HG03280 (cell line): ENCODE measurements at regions not wholly inside any gene's neighbourhood (a gene's known extent, or its start where the extent isn't known, plus 50 kb on each side); places are given as distances from the start of the nearest gene placed in this dataset.
"Not testable (repeated sequence)": the region's sequence is repeated elsewhere in the genome, so short reads cannot be mapped to it uniquely, and the experiment has no call there.

ENCODE experiments used
- ATAC-seq: cut with Tn5 transposase; IDR thresholded peaks from one replicate; pipeline ENCODE4 v1.9.1; 2021; ENCODE audit warnings: mild to moderate bottlenecking, moderate library complexity; ENCODE audit not compliant: unreplicated experiment

DNA sequence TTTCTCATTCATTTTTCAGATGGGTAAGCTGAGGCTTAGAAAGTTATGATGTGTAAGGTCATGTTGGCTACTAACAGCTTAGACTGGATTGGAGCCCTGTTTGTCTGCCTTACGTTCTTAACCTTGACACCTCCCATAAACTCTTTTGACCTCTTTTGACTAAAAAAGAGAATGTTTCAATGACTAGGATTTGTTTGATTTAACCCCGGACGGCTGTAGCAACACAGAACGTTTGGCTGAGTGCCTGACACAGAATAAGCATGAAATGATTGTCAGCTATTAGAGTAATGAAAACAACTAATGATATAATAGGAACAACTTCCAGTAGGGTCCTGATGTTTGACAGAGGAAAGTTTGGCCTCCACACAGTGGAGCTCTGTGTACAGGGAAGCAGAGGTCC is 83.3 kb upstream of the PDZD8 start:
- no peak for ATAC-seq

DNA sequence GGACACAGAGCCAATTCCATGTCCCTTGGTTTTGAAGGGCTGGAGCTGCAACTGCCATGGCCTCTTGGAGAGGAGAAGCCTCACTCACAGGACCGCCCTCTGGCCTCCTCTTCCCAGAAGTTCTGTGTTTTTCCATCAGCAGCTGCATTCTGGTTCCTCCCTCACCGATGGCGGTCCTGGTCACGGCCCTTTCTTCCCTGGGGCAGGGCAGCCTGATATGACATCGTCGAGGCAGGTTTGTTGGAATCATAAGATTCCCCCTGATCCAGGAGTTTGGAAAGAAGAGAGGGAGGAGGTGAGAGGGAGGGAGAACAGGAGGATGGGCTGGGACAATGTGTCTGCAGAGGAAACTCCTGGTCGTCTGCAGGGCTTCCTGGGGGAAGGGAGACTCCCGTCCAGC is 82.7 kb upstream of the PDZD8 start:
- ATAC-seq: no peak

DNA sequence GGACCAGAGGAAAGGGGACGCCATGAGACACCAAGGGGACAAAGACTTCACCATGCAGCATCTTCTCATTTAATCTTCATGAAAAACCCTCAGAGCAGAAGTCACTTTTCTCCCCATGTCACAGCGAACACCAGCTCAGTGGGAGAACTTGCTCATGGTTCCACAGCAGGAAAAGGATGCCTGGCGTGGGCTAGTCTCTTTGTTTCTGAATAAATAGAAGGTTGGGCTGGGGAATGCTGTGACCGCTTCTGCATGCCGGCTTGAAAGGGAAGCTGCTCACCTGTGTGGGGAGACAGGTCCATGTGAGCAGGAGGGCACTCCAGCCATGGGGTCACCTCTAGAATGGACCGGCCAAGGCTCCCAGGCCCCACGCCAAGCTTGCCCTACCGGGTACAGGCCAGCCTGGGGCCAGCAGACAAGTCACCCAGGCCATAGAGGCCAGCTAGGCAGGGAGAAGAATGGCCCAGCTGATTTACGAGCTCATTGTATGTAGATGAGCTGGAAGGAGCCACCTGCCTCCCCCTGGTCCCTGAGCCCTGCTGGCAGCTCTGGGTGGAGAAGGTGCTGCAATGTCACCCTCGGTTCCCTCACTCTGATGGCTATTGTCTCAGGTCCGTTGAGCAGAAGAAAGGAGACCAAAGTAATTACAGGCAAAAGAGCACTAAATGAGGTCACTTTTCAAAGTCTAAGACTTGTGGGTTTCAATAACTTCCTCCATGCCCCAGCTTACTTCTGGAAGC is 82.0 kb upstream of the PDZD8 start:
- no peak for ATAC-seq

GRCh38 chr10:117455346-117455745 is 80.1 kb upstream of the PDZD8 start:
- ATAC-seq: no peak

DNA sequence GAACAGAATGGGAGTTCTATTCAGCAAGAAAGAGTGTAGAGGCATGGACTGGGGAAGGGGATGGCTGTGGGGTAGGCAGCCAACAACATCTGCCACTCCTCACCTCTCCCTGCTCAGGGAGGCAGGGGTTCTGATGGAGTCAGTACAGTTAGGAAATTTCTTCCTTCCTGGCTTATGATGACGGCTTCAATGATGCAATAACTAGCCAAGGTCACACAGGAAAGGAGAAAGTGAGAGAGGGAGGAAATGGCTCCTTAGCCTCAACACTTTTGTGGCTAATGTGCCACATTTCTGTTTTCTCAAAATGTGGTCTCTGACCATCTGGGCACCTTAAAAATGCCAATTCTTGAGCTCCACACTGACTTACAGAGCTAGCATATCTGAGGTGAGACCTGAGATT is 79.3 kb upstream of the PDZD8 start:
- ATAC-seq: no peak

GRCh38 chr10:117453484-117453883 is 78.2 kb upstream of the PDZD8 start:
- ATAC-seq: not testable (repeated sequence)

DNA sequence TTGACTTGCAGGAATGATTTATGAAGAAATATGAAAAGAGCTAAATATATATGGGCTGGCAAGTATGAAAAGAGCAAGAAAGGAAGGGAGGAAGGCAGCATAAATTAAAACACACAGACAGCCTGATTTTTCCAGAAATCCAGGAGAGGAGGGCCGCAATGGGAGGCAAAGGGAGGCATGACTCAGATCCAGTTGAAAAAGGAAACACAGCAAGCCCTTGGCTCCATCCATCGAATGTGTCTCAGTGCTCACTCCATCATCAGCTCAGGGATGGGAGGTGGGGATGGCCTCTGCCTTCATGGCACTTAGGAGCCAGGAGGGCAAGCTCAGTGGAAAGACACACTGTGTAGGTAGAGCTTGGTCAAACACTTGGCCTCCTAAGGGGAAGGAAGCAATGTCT is 75.7 kb upstream of the PDZD8 start:
- no peak for ATAC-seq

DNA sequence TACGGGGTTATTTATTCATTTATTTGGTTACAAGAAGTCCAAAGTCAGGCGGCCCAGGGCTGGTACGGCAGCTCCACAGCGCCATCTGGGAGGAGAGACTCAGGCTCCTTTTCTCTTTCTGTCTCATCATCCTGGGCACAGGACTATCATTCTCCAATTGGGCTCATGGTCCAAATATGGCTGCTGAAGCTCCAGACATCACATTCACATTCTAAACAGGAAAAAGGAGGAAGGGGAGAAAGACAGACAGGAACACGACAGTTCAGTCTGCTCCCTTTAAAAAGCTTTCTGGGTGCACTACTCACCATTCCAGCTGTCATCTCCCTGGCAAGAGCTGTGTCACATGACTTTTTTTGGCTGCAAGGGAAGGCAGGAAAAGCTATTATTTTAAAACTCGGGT is 74.4 kb upstream of the PDZD8 start:
- no peak for ATAC-seq

- ATAC-seq: no peak
Observed at GRCh38 chr10:117448802-117449201, 73.6 kb upstream of the PDZD8 start.

DNA sequence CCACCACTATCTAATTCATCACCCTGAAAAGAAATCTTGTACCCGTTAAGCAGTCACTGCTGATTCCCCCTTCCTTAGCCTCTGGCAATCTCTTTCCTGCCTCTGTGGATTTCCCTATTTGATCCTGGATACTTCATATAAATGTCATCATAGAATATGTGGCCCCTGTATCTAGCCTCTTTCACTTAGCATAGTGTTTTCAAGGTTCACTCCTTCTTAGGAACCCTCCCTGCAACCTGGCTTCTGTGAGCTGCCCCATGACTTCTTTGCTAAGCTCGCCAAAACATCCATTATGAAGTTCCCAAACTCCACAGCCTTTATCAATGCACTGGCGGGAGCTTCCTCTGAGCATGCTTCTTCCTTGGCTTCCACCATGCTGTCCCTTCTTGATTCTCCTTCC is 70.8 kb upstream of the PDZD8 start:
- ATAC-seq: no peak

- no peak for ATAC-seq
Observed at GRCh38 chr10:117444497-117445040, 69.3 kb upstream of the PDZD8 start.

GRCh38 chr10:117443686-117444041 is 68.4 kb upstream of the PDZD8 start:
- ATAC-seq: no peak

DNA sequence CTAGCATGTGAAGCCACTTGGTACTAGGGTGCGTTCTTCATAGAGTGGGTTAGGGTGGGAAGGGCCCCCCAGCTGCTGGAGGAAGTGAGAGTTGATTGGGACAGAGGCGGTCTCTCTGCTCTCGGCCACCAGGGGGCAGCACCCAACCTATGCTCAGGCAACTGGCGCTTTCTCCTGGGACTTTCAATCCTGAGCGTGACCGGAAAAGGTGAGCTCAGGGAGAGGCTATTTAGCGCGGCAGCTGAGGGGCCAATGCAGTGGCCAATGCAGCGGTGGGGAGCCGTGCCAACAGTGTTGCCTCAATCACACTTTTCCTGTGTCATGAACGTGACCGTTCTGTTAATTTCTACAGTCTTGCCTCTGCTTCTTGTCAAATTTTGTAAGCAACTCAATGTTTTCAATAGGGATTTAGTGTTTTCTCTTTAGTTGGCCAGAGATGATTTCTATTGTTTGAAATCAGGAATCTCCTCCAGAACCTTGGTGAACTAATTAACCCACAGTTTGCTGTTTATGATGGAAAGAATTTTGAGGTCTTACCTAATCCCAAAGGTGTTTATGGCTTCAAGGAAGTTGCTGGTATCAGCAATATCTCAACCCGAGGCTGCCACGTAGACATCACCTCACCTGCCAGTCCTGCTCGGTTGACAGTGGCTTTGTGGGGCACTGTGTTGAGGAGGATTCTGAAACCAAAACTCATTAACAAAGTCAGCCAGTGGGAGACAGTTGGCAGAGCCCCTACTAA is 67.9 kb upstream of the PDZD8 start:
- peak; percentile 61 for ATAC-seq

- ATAC-seq: peak; percentile 20
Observed at GRCh38 chr10:117442521-117442920, 67.3 kb upstream of the PDZD8 start.

DNA sequence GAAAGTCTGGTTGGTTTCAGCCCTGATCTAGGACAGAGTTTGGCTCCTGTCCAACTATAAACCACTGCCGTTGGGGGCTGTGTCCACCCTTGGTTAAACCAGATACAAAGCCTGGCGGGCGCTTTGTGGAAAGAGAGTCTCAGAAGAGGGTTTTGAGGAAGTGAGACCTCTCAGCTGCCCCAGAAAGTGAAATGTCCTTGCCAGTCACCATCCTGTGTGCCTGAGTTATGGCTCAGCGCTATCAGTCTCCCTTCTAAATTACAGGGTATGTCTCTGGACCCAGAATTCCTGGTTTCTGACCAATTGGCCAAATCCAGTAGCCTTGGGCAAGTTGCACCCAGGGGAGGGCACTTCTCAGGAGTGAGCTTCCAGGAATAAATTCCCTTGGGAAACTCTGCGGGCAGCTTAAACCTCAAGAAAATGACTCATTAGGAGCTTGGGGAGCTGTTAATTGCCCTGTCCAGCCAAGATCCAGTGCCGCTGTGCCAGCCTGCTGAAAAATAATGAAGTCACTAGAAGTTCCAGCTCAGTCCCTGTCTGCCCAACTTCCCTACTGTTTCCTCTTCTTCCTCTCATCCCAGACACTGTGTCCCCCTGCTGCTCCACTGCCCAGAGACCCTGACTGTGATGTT is 66.7 kb upstream of the PDZD8 start:
- peak; percentile 58 for ATAC-seq

GRCh38 chr10:117441361-117441760 is 66.1 kb upstream of the PDZD8 start:
- ATAC-seq: no peak

- no peak for ATAC-seq
Observed at GRCh38 chr10:117439243-117439912, 64.1 kb upstream of the PDZD8 start.

GRCh38 chr10:117432866-117433265 is 57.6 kb upstream of the PDZD8 start:
- ATAC-seq: no peak

DNA sequence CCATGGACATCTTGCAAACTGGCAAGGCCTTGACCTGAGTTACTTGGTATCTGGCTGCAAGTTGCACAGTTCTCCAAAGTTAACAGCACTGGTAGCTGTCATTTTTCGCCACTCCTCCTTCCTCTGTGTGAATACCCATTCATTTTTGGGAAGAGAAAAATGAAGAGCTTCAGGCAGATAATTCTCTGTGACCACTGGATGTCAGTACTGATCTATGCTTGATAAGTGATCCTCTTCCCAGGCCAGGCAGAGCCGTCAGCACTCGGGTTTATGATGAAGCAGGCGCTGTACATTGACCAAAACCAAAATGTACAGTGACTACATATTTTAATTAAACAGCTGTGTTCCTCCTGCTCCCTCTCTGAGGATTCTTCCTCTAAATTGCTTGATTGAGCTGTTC is 55.9 kb upstream of the PDZD8 start:
- no peak for ATAC-seq

- not testable (repeated sequence) for ATAC-seq
Observed at GRCh38 chr10:117430535-117430934, 55.3 kb upstream of the PDZD8 start.

DNA sequence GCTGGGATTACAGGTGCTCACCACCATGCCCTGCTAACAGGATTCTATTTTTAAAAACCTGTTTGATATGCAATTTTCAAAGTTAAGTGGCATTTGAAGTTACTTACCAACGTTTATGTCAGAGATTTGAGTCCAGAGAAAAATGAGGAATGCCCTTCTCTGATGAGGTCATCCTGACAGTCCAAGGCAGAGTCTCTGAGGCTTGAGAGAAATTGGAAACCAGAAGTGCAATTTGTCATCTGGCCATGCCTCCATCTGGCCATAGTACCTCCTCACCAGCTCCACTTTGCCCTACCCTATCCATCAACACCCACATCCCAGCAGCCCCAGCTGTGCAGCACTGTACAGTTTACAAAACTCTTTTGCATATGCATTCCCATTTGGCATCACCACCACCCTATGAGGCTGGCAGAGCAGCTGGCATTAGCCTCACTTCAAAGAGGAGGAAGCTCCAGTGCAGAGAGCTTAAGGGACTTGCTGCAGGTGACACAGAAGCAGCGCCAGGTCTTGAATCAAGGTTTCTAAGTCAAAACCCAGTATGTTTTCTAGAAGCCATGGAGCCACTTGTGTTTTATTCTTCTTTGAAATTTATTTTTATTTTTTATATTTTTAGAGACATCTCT is 54.5 kb upstream of the PDZD8 start:
- no peak for ATAC-seq
